OCI-LY3 (cell line): ENCODE measurements at regions not wholly inside any gene's neighbourhood (a gene's known extent, or its start where the extent isn't known, plus 50 kb on each side); places are given as distances from the start of the nearest gene placed in this dataset.
"Not testable (repeated sequence)": the region's sequence is repeated elsewhere in the genome, so short reads cannot be mapped to it uniquely, and the experiment has no call there.

Experiments
- H2AFZ ChIP-seq: fragments of 200-600, 300-600 bp; shearing (Covaris generic); 2 replicates; pipeline ENCODE4 v1.6.0; 2014; ENCODE audit warnings: antibody characterized with exemption, low read depth, low read length
- H3K27ac ChIP-seq: fragments of 200-600, 300-600 bp; sonication (generic); 2 replicates; pipeline ENCODE4 v1.5.1; 2014; ENCODE audit warnings: mild to moderate bottlenecking, low read length, moderate library complexity, mixed read lengths
- H3K27me3 ChIP-seq: fragments of 200-600, 300-600 bp; sonication (generic); 2 replicates; pipeline ENCODE4 v1.6.1; 2014; ENCODE audit warnings: low read depth, low read length, mixed read lengths
- H3K36me3 ChIP-seq: fragments of 200-600, 300-600 bp; sonication (generic); replicated peaks from 2 replicates; pipeline ENCODE3; 2014; ENCODE audit warnings: low read depth, low read length, mixed read lengths
- H3K4me1 ChIP-seq: fragments of 300-600, 200-600 bp; sonication (generic); 2 replicates; pipeline ENCODE4 v1.6.1; 2014; ENCODE audit warnings: low read length, mixed read lengths
- H3K4me2 ChIP-seq: fragments of 200-600, 300-600 bp; sonication (generic); 2 replicates; pipeline ENCODE4 v1.6.1; 2014; ENCODE audit warnings: low read length, mixed read lengths
- H3K4me3 ChIP-seq: fragments of 300-600, 200-600 bp; sonication (generic); 2 replicates; pipeline ENCODE4 v1.5.1; 2014; ENCODE audit warnings: antibody characterized with exemption, mild to moderate bottlenecking, low read length, moderate library complexity
- H3K79me2 ChIP-seq: fragments of 300-600, 200-600 bp; shearing (Covaris generic); 2 replicates; pipeline ENCODE4 v1.6.1; 2014; ENCODE audit warnings: mild to moderate bottlenecking, low read length, mixed read lengths
- H3K9ac ChIP-seq: fragments of 300-600, 200-600 bp; shearing (Covaris generic); 2 replicates; pipeline ENCODE4 v1.6.0; 2014; ENCODE audit warnings: mild to moderate bottlenecking, low read length, moderate library complexity
- H3K9me3 ChIP-seq: fragments of 200-600, 300-600 bp; shearing (Covaris generic); 2 replicates; pipeline ENCODE4 v1.6.1; 2014; ENCODE audit warnings: low read length, mixed read lengths; ENCODE audit not compliant: insufficient read depth
- H4K20me1 ChIP-seq: fragments of 200-600, 300-600 bp; sonication (generic); 2 replicates; pipeline ENCODE4 v1.6.1; 2016; ENCODE audit warnings: low read length, mixed read lengths; ENCODE audit not compliant: insufficient read depth
- CTCF ChIP-seq: fragments of 200-600, 300-600 bp; sonication (generic); IDR thresholded peaks from 2 replicates; pipeline ENCODE4 v1.5.1; 2014; ENCODE audit warnings: antibody characterized with exemption, low read length, low read depth
- EZH2phosphoT487 ChIP-seq: fragments of 200-600 bp; shearing (Covaris generic); IDR thresholded peaks from 2 replicates; pipeline ENCODE4 v1.6.1; 2018; ENCODE audit warnings: antibody characterized with exemption, mixed run types, low read depth

- H2AFZ ChIP-seq = no peak overlapping the region
- H3K4me2 ChIP-seq = no peak overlapping the region
- no peak overlapping the region for H3K4me3 ChIP-seq
- H3K4me1 ChIP-seq = no peaks in the 10 kb centered on the region
- no peaks in the 10 kb centered on the region for H3K79me2 ChIP-seq
- no peaks in the 10 kb centered on the region for H3K36me3 ChIP-seq
- no peaks in the 10 kb centered on the region for H3K9me3 ChIP-seq
- no peaks in the 10 kb centered on the region for H4K20me1 ChIP-seq
- H3K27ac ChIP-seq = no peak overlapping the region
- H3K27me3 ChIP-seq = no peaks in the 10 kb centered on the region
- TF ChIP-seq EZH2phosphoT487 = no peak
- TF ChIP-seq CTCF = no peak
- H3K9ac ChIP-seq = no peak overlapping the region
These were observed 149.7 kb downstream of the MREG start for GRCh38 chr2:215863687-215864086.

- Histone ChIP-seq H2AFZ (no peak overlapping the region), H3K79me2 (no peaks in the 10 kb centered on the region), H3K9ac (no peak overlapping the region), H3K27me3 (no peaks in the 10 kb centered on the region), H4K20me1 (no peaks in the 10 kb centered on the region), H3K9me3 (no peaks in the 10 kb centered on the region), H3K4me2 (no peak overlapping the region), H3K4me3 (no peak overlapping the region), H3K36me3 (no peaks in the 10 kb centered on the region), H3K27ac (no peak overlapping the region), H3K4me1 (no peaks in the 10 kb centered on the region)
- TF ChIP-seq CTCF (no peak), EZH2phosphoT487 (no peak)
These were observed 151.0 kb downstream of the MREG start for GRCh38 chr2:215862351-215862771.

- H3K4me1 ChIP-seq = no peaks in the 10 kb centered on the region
- no peak overlapping the region for H3K4me2 ChIP-seq
- H3K79me2 ChIP-seq = no peaks in the 10 kb centered on the region
- no peak for TF ChIP-seq EZH2phosphoT487
- TF ChIP-seq CTCF = no peak
- no peaks in the 10 kb centered on the region for H3K27me3 ChIP-seq
- no peaks in the 10 kb centered on the region for H4K20me1 ChIP-seq
- no peaks in the 10 kb centered on the region for H3K36me3 ChIP-seq
- no peak overlapping the region for H3K9ac ChIP-seq
- no peak overlapping the region for H3K4me3 ChIP-seq
- H3K9me3 ChIP-seq = no peaks in the 10 kb centered on the region
- H3K27ac ChIP-seq = no peak overlapping the region
- H2AFZ ChIP-seq = no peak overlapping the region
These were observed 151.6 kb downstream of the MREG start for GRCh38 chr2:215861607-215862350.

- TF ChIP-seq EZH2phosphoT487 = no peak
- no peak for TF ChIP-seq CTCF
- Histone ChIP-seq H3K79me2 (no peaks in the 10 kb centered on the region), H4K20me1 (no peaks in the 10 kb centered on the region), H3K9me3 (no peaks in the 10 kb centered on the region), H3K4me3 (no peak overlapping the region), H2AFZ (no peak overlapping the region), H3K9ac (no peak overlapping the region), H3K27ac (no peak overlapping the region), H3K27me3 (no peaks in the 10 kb centered on the region), H3K4me1 (no peaks in the 10 kb centered on the region), H3K4me2 (no peak overlapping the region), H3K36me3 (no peaks in the 10 kb centered on the region)
These were observed 157.3 kb downstream of the MREG start for GRCh38 chr2:215856080-215856479.

GRCh38 chr2:215855308-215855707, 158.0 kb downstream of the MREG start:
- H3K27me3 ChIP-seq, H3K27ac ChIP-seq, H3K4me2 ChIP-seq, H3K79me2 ChIP-seq, H4K20me1 ChIP-seq, H3K9me3 ChIP-seq, H3K36me3 ChIP-seq, H2AFZ ChIP-seq, H3K9ac ChIP-seq, H3K4me1 ChIP-seq, H3K4me3 ChIP-seq: not testable (repeated sequence)
